Endothelial cell of umbilical vein (primary cell): ENCODE measurements at regions not wholly inside any gene's neighbourhood (a gene's known extent, or its start where the extent isn't known, plus 50 kb on each side); places are given as distances from the start of the nearest gene placed in this dataset.

Source experiments
- BruUV-seq: library from RNA; stranded (reverse); fragments of 400-500 nt; replicated peaks from 2 replicates; lab custom pipeline; 2021; lab: Mats Ljungman, UMichigan
- CTCF ChIA-PET: fragments of 300-600, 350-600 bp; sonication (Branson Sonifier 250); formaldehyde crosslinking; loops from one replicate; lab custom pipeline; 2021; ENCODE audit warnings: antibody characterized with exemption, inconsistent platforms; lab: Charles Lee
- POLR2A ChIA-PET: fragments of 300-600, 350-600 bp; sonication (Branson Sonifier 250); formaldehyde crosslinking; loops from one replicate; lab custom pipeline; 2021; ENCODE audit warnings: antibody characterized with exemption, inconsistent platforms; lab: Charles Lee
- DNase-seq: peaks from one replicate; pipeline ENCODE4 v3.0.0-alpha.2; 2011; ENCODE audit warnings: low read depth, low spot score
- FAIRE-seq: peaks from 2 replicates; lab custom pipeline; 2011; peaks lifted over from hg19 to GRCh38; lab: Jason Lieb, UNC
- H2AFZ ChIP-seq: 2 replicates; pipeline ENCODE4 v1.6.0; 2012; ENCODE audit warnings: low read depth, low read length, control low read depth, inconsistent platforms
- H3K27ac ChIP-seq: 2 replicates; pipeline ENCODE4 v1.5.1; 2011; ENCODE audit warnings: low read depth, mild to moderate bottlenecking, control low read depth, low read length, moderate library complexity; ENCODE audit not compliant: insufficient read depth
- H3K27me3 ChIP-seq, 2 experiments: 2 replicates each; pipeline versions ENCODE4 v1.6.0 to v1.6.1; 2011; ENCODE audit warnings: low read length in 2 of 2, mixed read lengths in 1 of 2; ENCODE audit not compliant: control insufficient read depth in 2 of 2, insufficient read depth in 2 of 2
- H3K36me3 ChIP-seq, 2 experiments: 2 replicates in 1 of 2; 3 replicates in 1 of 2; pipeline ENCODE4 v1.5.1; 2011; ENCODE audit warnings: low read length in 2 of 2, mild to moderate bottlenecking in 1 of 2, moderate library complexity in 1 of 2; ENCODE audit not compliant: control insufficient read depth in 2 of 2, insufficient read depth in 2 of 2; ENCODE audit errors: extremely low read depth in 1 of 2
- H3K4me1 ChIP-seq: 3 replicates; pipeline ENCODE4 v1.5.1; 2011; ENCODE audit warnings: mild to moderate bottlenecking, low read length; ENCODE audit not compliant: control insufficient read depth, insufficient read depth; ENCODE audit errors: extremely low read depth
- H3K4me2 ChIP-seq: 2 replicates; pipeline ENCODE4 v1.6.1; 2011; ENCODE audit warnings: low read length, control low read depth, mixed read lengths; ENCODE audit not compliant: insufficient read depth
- H3K4me3 ChIP-seq, 3 experiments: fragments of 200-600 bp in 1 of 3; sonication (generic), shearing (Covaris generic) in 1 of 3; replicated peaks in 1 of 3; 2 replicates each; pipeline ENCODE4 v1.5.1; 2011 to 2016; ENCODE audit warnings: control low read depth in 3 of 3, low read length in 3 of 3, mild to moderate bottlenecking in 2 of 3, inconsistent platforms in 1 of 3, low read depth in 1 of 3, moderate library complexity in 1 of 3; ENCODE audit not compliant: insufficient read depth in 1 of 3
- H3K79me2 ChIP-seq: 2 replicates; pipeline ENCODE4 v1.6.0; 2012; ENCODE audit warnings: low read length, inconsistent platforms; ENCODE audit not compliant: control insufficient read depth, insufficient read depth
- H3K9ac ChIP-seq: replicated peaks from 2 replicates; pipeline ENCODE3; 2011; ENCODE audit warnings: low read length, control low read depth; ENCODE audit not compliant: insufficient read depth; ENCODE audit errors: extremely low read depth
- H3K9me1 ChIP-seq: replicated peaks from 3 replicates; pipeline ENCODE4 v1.6.0; 2011; ENCODE audit warnings: mild to moderate bottlenecking, low read length; ENCODE audit not compliant: control insufficient read depth, insufficient read depth; ENCODE audit errors: extremely low read depth
- H3K9me3 ChIP-seq: replicated peaks from 2 replicates; pipeline ENCODE4 v1.5.1; 2012; ENCODE audit warnings: low read length, inconsistent platforms; ENCODE audit not compliant: control insufficient read depth, insufficient read depth
- H4K20me1 ChIP-seq: replicated peaks from 2 replicates; pipeline ENCODE3; 2011; ENCODE audit warnings: mild to moderate bottlenecking, low read length; ENCODE audit not compliant: control insufficient read depth, insufficient read depth; ENCODE audit errors: extremely low read depth
- EZH2 ChIP-seq: IDR thresholded peaks from 2 replicates; pipeline ENCODE4 v1.6.1; 2012; ENCODE audit warnings: borderline replicate concordance, low read depth, mild to moderate bottlenecking, moderate library complexity, low read length, inconsistent platforms; ENCODE audit not compliant: severe bottlenecking
- FOS ChIP-seq: IDR thresholded peaks from 2 replicates; pipeline ENCODE4 v1.6.1; 2011; ENCODE audit warnings: mild to moderate bottlenecking, low read length, moderate library complexity, borderline replicate concordance; ENCODE audit not compliant: insufficient read depth
- GATA2 ChIP-seq: IDR thresholded peaks from 2 replicates; pipeline ENCODE4 v1.7.0; 2011; ENCODE audit warnings: low read depth, mild to moderate bottlenecking, moderate library complexity, mixed read lengths, low read length; ENCODE audit not compliant: insufficient read length, insufficient read depth
- JUN ChIP-seq: IDR thresholded peaks from 2 replicates; pipeline ENCODE4 v1.6.1; 2011; ENCODE audit warnings: borderline replicate concordance, low read depth; ENCODE audit not compliant: insufficient read length, insufficient read depth
- MYC ChIP-seq: IDR thresholded peaks from one replicate; pipeline ENCODE4 v1.6.1; 2011; ENCODE audit warnings: mild to moderate bottlenecking, low read depth, low read length
- POLR2A ChIP-seq: IDR thresholded peaks from 2 replicates; pipeline ENCODE4 v1.6.1; 2012; ENCODE audit warnings: low read depth, mild to moderate bottlenecking, control low read depth, low read length
- POLR2AphosphoS5 ChIP-seq: IDR thresholded peaks from 2 replicates; pipeline ENCODE4 v1.6.1; 2012; ENCODE audit warnings: low read depth, mild to moderate bottlenecking, control low read depth, low read length, moderate library complexity; ENCODE audit not compliant: insufficient read depth
- dilution Hi-C: fragments of 300-500 bp; cut with MboI; formaldehyde crosslinking; loops from one replicate; pipeline ENCODE4 v1.15.0; 2019; ENCODE audit warnings: low sequenced_read_pairs; ENCODE audit not compliant: extremely low pct_ligation_motif_present
- intact Hi-C: fragments of 100-400 bp; cut with micrococcal nuclease; formaldehyde crosslinking; loops from one replicate; pipeline ENCODE4 v1.10.0; 2022
- TF ChIP-seq, protein P1 (sequence below), 2 donors: IDR thresholded peaks; 1 replicate in 1 of 2; 2 replicates in 1 of 2; pipeline ENCODE4 v1.5.1; 2011; ENCODE audit warnings: low read length in 2 of 2, mild to moderate bottlenecking in 2 of 2, moderate library complexity in 2 of 2, control low read depth in 1 of 2, inconsistent platforms in 1 of 2, low read depth in 1 of 2; ENCODE audit not compliant: insufficient read depth in 1 of 2; ENCODE audit errors: extremely low read depth in 1 of 2
- TF ChIP-seq, protein P2 (sequence below): IDR thresholded peaks from 2 replicates; pipeline ENCODE4 v1.6.1; 2011; ENCODE audit not compliant: insufficient read depth, insufficient read length

DNA sequence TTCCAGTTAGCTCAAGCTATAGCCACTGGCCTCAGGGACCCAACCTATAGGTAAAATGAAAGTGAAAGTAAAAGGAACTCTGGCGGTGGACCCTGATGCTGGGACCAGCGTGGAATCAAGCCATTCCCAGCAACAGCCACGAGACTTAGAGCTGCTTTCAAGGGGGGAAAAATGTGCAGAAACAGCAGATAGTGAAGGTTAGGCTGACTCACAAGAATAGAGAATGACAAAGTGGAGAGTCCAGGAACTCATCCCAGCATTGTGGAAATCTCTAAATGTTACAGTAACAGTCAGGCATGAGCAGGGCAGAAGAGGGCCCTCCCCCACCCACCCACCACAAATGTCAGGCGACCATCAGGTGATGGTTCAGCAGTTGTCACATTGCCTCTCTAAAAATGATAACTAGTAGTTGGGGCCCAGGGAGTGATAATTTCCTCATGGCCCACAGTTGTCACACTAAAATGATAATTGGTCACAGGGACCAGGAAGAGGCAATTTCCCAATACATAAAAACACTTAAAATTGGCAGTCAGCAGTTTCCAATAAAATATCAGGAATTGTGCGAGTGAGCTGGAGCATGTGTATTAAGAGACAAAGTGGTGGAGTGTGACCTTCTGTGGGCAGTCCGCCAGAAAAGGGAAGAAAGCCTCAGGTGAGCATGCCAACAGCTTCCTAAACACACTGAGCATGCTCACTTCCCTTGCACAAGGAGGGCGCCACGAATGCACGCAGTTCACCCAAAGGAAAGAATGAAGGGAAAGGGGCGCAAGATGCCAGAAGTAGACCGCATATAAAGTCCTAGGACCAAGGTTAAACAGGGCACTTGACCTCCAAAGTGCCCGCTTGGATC is 129.8 kb upstream of the PPP1R3A start:
- Histone ChIP-seq H3K27me3 (no peaks in the 10 kb centered on the region), H3K79me2 (no peaks in the 10 kb centered on the region), H3K36me3 (no peaks in the 10 kb centered on the region), H3K27ac (no peak overlapping the region), H3K9me1 (no peaks in the 10 kb centered on the region), H4K20me1 (no peaks in the 10 kb centered on the region), H2AFZ (peak overlapping the region; percentile 91), H3K4me1 (no peaks in the 10 kb centered on the region), H3K4me3 (no peak overlapping the region), H3K9me3 (no peaks in the 10 kb centered on the region), H3K9ac (no peak overlapping the region), H3K4me2 (peak overlapping the region; percentile 29)
- ChIA-PET CTCF (no interaction called here), POLR2A (no interaction called here)
- dilution Hi-C loops: no loop called here
- DNase-seq (no peak), FAIRE-seq (no peak)
- intact Hi-C loops: no loop called here
- TF ChIP-seq POLR2A: no peak
- TF ChIP-seq, protein P1, sequence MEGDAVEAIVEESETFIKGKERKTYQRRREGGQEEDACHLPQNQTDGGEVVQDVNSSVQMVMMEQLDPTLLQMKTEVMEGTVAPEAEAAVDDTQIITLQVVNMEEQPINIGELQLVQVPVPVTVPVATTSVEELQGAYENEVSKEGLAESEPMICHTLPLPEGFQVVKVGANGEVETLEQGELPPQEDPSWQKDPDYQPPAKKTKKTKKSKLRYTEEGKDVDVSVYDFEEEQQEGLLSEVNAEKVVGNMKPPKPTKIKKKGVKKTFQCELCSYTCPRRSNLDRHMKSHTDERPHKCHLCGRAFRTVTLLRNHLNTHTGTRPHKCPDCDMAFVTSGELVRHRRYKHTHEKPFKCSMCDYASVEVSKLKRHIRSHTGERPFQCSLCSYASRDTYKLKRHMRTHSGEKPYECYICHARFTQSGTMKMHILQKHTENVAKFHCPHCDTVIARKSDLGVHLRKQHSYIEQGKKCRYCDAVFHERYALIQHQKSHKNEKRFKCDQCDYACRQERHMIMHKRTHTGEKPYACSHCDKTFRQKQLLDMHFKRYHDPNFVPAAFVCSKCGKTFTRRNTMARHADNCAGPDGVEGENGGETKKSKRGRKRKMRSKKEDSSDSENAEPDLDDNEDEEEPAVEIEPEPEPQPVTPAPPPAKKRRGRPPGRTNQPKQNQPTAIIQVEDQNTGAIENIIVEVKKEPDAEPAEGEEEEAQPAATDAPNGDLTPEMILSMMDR (IDR thresholded peaks at IDR 0.05; ENCODE audit: extremely low read depth in 1 of 2, insufficient read depth in 1 of 2, low read depth in 1 of 2, low read length in 2 of 2): no peak
- TF ChIP-seq GATA2: no peak
- TF ChIP-seq JUN: no peak
- TF ChIP-seq, protein P2, sequence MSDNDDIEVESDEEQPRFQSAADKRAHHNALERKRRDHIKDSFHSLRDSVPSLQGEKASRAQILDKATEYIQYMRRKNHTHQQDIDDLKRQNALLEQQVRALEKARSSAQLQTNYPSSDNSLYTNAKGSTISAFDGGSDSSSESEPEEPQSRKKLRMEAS: no peak
- no peak for TF ChIP-seq POLR2AphosphoS5
- TF ChIP-seq FOS: no peak
- no peak for TF ChIP-seq MYC
- no peak for TF ChIP-seq EZH2
- BruUV-seq: no TSS peak
